VCaP (cell line): ENCODE measurements at regions not wholly inside any gene's neighbourhood (a gene's known extent, or its start where the extent isn't known, plus 50 kb on each side); places are given as distances from the start of the nearest gene placed in this dataset.

ENCODE experiments used
- H3K27ac ChIP-seq: fragments of 450-650 bp; 2 replicates; pipeline ENCODE4 v1.5.1; 2017
- TF ChIP-seq, protein P1 (sequence below): fragments of 450-650 bp; conservative IDR thresholded peaks from 2 replicates; pipeline ENCODE4 v1.5.1; 2017; ENCODE audit warnings: mild to moderate bottlenecking, moderate library complexity

DNA sequence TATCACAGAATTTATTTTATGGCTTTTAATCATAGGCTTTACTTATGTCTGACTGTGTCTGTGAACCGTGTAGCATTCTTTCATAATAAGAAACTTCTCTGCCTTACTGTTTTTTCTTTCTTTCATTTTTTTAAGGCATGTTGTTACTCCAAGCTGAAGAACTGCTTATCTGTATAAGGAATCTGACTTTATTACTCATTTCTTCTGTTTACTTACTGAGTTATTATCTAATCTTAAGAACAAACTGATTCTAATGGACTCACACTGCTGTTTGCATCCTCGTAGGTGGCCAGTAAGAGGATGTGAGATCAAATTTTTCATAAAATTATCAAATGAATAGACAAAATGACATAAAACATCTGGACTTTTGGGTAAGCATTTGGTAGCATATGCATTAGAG, 54.7 kb upstream of the DNAJC1 start:
- TF ChIP-seq, protein P1, sequence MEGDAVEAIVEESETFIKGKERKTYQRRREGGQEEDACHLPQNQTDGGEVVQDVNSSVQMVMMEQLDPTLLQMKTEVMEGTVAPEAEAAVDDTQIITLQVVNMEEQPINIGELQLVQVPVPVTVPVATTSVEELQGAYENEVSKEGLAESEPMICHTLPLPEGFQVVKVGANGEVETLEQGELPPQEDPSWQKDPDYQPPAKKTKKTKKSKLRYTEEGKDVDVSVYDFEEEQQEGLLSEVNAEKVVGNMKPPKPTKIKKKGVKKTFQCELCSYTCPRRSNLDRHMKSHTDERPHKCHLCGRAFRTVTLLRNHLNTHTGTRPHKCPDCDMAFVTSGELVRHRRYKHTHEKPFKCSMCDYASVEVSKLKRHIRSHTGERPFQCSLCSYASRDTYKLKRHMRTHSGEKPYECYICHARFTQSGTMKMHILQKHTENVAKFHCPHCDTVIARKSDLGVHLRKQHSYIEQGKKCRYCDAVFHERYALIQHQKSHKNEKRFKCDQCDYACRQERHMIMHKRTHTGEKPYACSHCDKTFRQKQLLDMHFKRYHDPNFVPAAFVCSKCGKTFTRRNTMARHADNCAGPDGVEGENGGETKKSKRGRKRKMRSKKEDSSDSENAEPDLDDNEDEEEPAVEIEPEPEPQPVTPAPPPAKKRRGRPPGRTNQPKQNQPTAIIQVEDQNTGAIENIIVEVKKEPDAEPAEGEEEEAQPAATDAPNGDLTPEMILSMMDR, result no peak
- H3K27ac ChIP-seq, result peak overlapping the region; percentile 47

DNA sequence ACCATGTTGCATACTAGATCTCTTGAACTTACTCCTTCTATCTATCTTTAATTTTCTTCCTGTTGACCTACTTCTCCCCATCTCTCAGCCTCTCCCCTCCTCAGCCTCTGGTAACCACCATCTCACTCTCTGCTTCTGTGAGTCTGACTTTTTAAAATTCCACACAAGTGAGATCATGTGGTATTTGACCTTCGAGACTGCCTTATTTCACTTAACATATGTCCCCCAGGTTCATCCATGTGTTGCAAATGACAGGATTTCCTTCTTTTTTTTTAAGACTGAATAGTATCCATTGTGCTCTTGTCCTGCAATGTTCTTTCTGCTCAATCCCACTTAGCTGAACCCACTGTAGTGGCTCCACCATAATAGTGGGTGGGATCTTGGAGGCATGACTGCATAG, 51.4 kb upstream of the DNAJC1 start:
- TF ChIP-seq, protein P1, result no peak
- H3K27ac ChIP-seq, result no peak overlapping the region
